SU-DHL-6 (cell line): ENCODE measurements at regions not wholly inside any gene's neighbourhood (a gene's known extent, or its start where the extent isn't known, plus 50 kb on each side); places are given as distances from the start of the nearest gene placed in this dataset.

ENCODE experiments used
- H2AFZ ChIP-seq: fragments of 200-600 bp; sonication (generic); 2 replicates; pipeline ENCODE4 v1.6.1; 2014; ENCODE audit warnings: low read depth, mild to moderate bottlenecking, moderate library complexity, mixed read lengths, antibody characterized with exemption, low read length; ENCODE audit not compliant: severe bottlenecking
- H3F3A ChIP-seq: fragments of 200-600 bp; shearing (Covaris generic); 2 replicates; pipeline ENCODE4 v1.6.0; 2016; ENCODE audit warnings: antibody characterized with exemption, mild to moderate bottlenecking; ENCODE audit not compliant: insufficient read depth
- H3K27ac ChIP-seq: fragments of 200-600 bp; sonication (generic); 2 replicates; pipeline ENCODE4 v1.5.1; 2016; ENCODE audit warnings: low read depth, mild to moderate bottlenecking, low read length, moderate library complexity, mixed read lengths
- H3K27me3 ChIP-seq: fragments of 200-600 bp; sonication (generic), shearing (Covaris generic); 2 replicates; pipeline ENCODE4 v1.6.0; 2014; ENCODE audit warnings: mild to moderate bottlenecking, low read length
- H3K36me3 ChIP-seq: fragments of 200-600 bp; sonication (generic); 2 replicates; pipeline ENCODE4 v1.6.1; 2014; ENCODE audit warnings: mild to moderate bottlenecking, low read length, mixed read lengths
- H3K4me2 ChIP-seq: fragments of 300-600, 200-600 bp; shearing (Covaris generic), sonication (generic); 2 replicates; pipeline ENCODE4 v1.6.0; 2014; ENCODE audit warnings: low read length, low read depth, mild to moderate bottlenecking; ENCODE audit not compliant: poor library complexity, severe bottlenecking
- H3K4me3 ChIP-seq: fragments of 200-600 bp; sonication (generic); 2 replicates; pipeline ENCODE4 v1.5.1; 2014; ENCODE audit warnings: antibody characterized with exemption, low read length, mild to moderate bottlenecking, mixed read lengths; ENCODE audit not compliant: insufficient read depth, poor library complexity, severe bottlenecking
- H3K79me2 ChIP-seq: fragments of 200-600 bp; sonication (generic); 2 replicates; pipeline ENCODE4 v1.6.1; 2014; ENCODE audit warnings: mild to moderate bottlenecking, low read length, moderate library complexity; ENCODE audit not compliant: insufficient read depth
- H3K9ac ChIP-seq: fragments of 200-600 bp; sonication (generic); 2 replicates; pipeline ENCODE4 v1.7.0; 2014; ENCODE audit warnings: mild to moderate bottlenecking, low read length
- H3K9me2 ChIP-seq: fragments of 200-600 bp; sonication (generic); replicated peaks from 2 replicates; pipeline ENCODE4 v1.6.1; 2014; ENCODE audit warnings: low read length; ENCODE audit not compliant: insufficient read depth
- H3K9me3 ChIP-seq: fragments of 200-600 bp; sonication (generic); 2 replicates; pipeline ENCODE4 v1.6.1; 2014; ENCODE audit warnings: low read length, mixed read lengths; ENCODE audit not compliant: insufficient read depth
- H4K20me1 ChIP-seq: fragments of 200-600 bp; sonication (generic); 2 replicates; pipeline ENCODE4 v1.6.1; 2014; ENCODE audit warnings: low read depth, mild to moderate bottlenecking, antibody characterized with exemption, low read length, moderate library complexity, mixed read lengths
- EZH2phosphoT487 ChIP-seq: fragments of 200-600 bp; sonication (generic), shearing (Covaris generic); conservative IDR thresholded peaks from 2 replicates; pipeline ENCODE4 v1.6.1; 2018; ENCODE audit warnings: mild to moderate bottlenecking, antibody characterized with exemption, low read length, moderate library complexity, mixed read lengths
- TF ChIP-seq, protein P1 (sequence below): fragments of 200-600 bp; sonication (generic); IDR thresholded peaks from one replicate; pipeline ENCODE4 v1.5.1; 2017; ENCODE audit warnings: antibody characterized with exemption, mild to moderate bottlenecking, low read length, moderate library complexity; ENCODE audit not compliant: insufficient read depth, poor library complexity, severe bottlenecking

DNA sequence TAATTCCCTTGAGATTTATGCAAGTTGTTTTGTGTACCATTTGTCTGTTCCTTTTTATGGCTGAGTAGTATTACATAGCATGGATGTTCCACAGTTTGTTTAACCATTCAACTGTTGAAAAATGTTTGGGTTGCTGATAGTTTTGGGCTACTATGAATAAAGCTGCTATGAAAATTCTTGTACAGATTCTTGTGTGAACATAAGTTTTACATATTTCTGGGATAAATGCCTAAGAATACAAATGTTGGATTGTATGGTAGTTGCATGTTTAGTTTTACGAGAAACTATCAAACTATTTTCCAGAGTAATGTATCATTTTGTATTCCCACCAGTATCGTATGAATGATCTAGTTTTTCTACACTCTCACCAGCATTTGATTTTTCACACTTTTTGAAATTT lies 407.3 kb downstream of the PLCL1 start:
- no peaks in the 10 kb centered on the region for H3K36me3 ChIP-seq
- H4K20me1 ChIP-seq, result no peaks in the 10 kb centered on the region
- H2AFZ ChIP-seq, result no peak overlapping the region
- H3K4me3 ChIP-seq, result no peak overlapping the region
- H3K9me2 ChIP-seq, result no peaks in the 10 kb centered on the region
- H3F3A ChIP-seq, result no peaks in the 10 kb centered on the region
- H3K27ac ChIP-seq, result no peak overlapping the region
- H3K27me3 ChIP-seq, result no peaks in the 10 kb centered on the region
- no peak overlapping the region for H3K9ac ChIP-seq
- H3K4me2 ChIP-seq, result no peak overlapping the region
- no peaks in the 10 kb centered on the region for H3K79me2 ChIP-seq
- H3K9me3 ChIP-seq, result no peaks in the 10 kb centered on the region
- no peak for TF ChIP-seq EZH2phosphoT487
- TF ChIP-seq, protein P1, sequence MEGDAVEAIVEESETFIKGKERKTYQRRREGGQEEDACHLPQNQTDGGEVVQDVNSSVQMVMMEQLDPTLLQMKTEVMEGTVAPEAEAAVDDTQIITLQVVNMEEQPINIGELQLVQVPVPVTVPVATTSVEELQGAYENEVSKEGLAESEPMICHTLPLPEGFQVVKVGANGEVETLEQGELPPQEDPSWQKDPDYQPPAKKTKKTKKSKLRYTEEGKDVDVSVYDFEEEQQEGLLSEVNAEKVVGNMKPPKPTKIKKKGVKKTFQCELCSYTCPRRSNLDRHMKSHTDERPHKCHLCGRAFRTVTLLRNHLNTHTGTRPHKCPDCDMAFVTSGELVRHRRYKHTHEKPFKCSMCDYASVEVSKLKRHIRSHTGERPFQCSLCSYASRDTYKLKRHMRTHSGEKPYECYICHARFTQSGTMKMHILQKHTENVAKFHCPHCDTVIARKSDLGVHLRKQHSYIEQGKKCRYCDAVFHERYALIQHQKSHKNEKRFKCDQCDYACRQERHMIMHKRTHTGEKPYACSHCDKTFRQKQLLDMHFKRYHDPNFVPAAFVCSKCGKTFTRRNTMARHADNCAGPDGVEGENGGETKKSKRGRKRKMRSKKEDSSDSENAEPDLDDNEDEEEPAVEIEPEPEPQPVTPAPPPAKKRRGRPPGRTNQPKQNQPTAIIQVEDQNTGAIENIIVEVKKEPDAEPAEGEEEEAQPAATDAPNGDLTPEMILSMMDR, result no peak

DNA sequence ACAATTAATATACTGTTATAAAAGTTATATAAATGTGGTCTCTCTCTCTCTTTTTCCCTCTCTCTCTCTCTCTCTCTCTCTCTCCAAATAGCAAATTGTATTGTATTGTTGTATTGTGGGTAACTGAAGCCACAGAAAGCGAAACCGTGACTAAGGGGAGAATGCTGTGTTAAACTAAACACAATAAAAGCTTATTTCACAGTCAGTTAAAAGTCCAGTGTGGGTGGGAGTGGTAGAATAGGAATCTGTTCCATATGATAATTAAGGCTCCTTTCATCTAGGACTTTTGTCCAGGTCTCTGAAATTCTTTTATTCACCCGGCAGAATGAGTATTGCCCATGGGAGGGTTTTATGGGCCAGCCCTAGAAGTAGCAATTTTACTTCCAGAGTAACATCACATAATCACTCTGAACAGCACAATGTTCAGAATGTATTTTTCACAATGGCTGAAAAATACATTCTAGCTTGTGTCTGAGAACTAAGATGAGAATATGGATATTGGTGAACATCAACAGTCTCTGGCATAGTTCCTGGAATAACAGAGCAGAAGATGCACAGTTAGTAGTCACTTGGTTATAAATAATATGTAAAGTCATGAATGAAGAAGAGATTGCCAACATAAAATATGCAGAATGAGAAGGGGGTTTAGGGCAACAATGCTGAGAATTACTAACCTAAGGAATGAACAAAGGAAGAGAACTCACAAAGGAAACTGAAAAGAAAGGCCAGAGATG lies 399.1 kb downstream of the PLCL1 start:
- H3K9me3 ChIP-seq, result no peaks in the 10 kb centered on the region
- no peak overlapping the region for H3K9ac ChIP-seq
- no peak overlapping the region for H3K4me3 ChIP-seq
- no peaks in the 10 kb centered on the region for H3K27me3 ChIP-seq
- no peak for TF ChIP-seq EZH2phosphoT487
- TF ChIP-seq, protein P1, result no peak
- H3K36me3 ChIP-seq, result no peaks in the 10 kb centered on the region
- H4K20me1 ChIP-seq, result no peaks in the 10 kb centered on the region
- no peaks in the 10 kb centered on the region for H3F3A ChIP-seq
- no peaks in the 10 kb centered on the region for H3K79me2 ChIP-seq
- H2AFZ ChIP-seq, result no peak overlapping the region
- H3K4me2 ChIP-seq, result no peak overlapping the region
- H3K27ac ChIP-seq, result no peak overlapping the region
- H3K9me2 ChIP-seq, result no peaks in the 10 kb centered on the region
